IMR-90 (cell line): ENCODE measurements at regions not wholly inside any gene's neighbourhood (a gene's known extent, or its start where the extent isn't known, plus 50 kb on each side); places are given as distances from the start of the nearest gene placed in this dataset.

Experiments
- ATAC-seq: fragments of 200-7000 bp; cut with Tn5 transposase; 2 replicates; pipeline ENCODE4 v1.9.1; 2020; ENCODE audit warnings: low read depth, mild to moderate bottlenecking, moderate library complexity
- BruUV-seq: library from RNA; stranded (reverse); fragments of 400-500 nt; replicated peaks from 2 replicates; lab custom pipeline; 2021; lab: Mats Ljungman, UMichigan
- CTCF ChIA-PET: fragments of 300-600 bp; formaldehyde crosslinking; extraction: SDS; loops from one replicate; lab custom pipeline; 2021; ENCODE audit warnings: antibody characterized with exemption; lab: Yijun Ruan, JAX
- POLR2A ChIA-PET: fragments of 300-600 bp; sonication (Branson Sonifier 250); formaldehyde crosslinking; loops from one replicate; lab custom pipeline; 2022; ENCODE audit warnings: antibody characterized with exemption; ENCODE audit not compliant: unreplicated experiment; lab: Charles Lee
- DNase-seq: peaks from one replicate; pipeline ENCODE4 v3.0.0; 2013
- H2AFZ ChIP-seq: replicated peaks from 2 replicates; pipeline ENCODE3; 2013; ENCODE audit warnings: low read length, mild to moderate bottlenecking; ENCODE audit not compliant: poor library complexity
- H2AK5ac ChIP-seq: 2 replicates; pipeline ENCODE4 v1.6.1; 2013; ENCODE audit warnings: low read depth, low read length, inconsistent platforms
- H2AK9ac ChIP-seq: replicated peaks from 2 replicates; pipeline ENCODE3; 2013; ENCODE audit warnings: mild to moderate bottlenecking, low read depth, low read length, moderate library complexity; ENCODE audit not compliant: poor library complexity
- H2BK120ac ChIP-seq: 2 replicates; pipeline ENCODE4 v1.6.1; 2013; ENCODE audit warnings: low read depth, low read length, inconsistent platforms
- H2BK15ac ChIP-seq: 3 replicates; pipeline ENCODE4 v1.6.1; 2013; ENCODE audit warnings: low read depth, low read length, inconsistent platforms
- H2BK20ac ChIP-seq: 2 replicates; pipeline ENCODE4 v1.6.1; 2013; ENCODE audit warnings: low read depth, mild to moderate bottlenecking, inconsistent platforms, low read length, moderate library complexity
- H2BK5ac ChIP-seq: 2 replicates; pipeline ENCODE4 v1.6.1; 2013; ENCODE audit warnings: mild to moderate bottlenecking, low read depth, low read length, inconsistent platforms; ENCODE audit not compliant: poor library complexity, severe bottlenecking
- H3K14ac ChIP-seq: replicated peaks from 2 replicates; pipeline ENCODE4 v1.6.1; 2013; ENCODE audit warnings: low read depth, low read length, inconsistent platforms
- H3K18ac ChIP-seq: 2 replicates; pipeline ENCODE4 v1.6.1; 2013; ENCODE audit warnings: low read depth, low read length, control low read depth
- H3K23ac ChIP-seq: 2 replicates; pipeline ENCODE4 v1.6.1; 2013; ENCODE audit warnings: low read depth, low read length, inconsistent platforms
- H3K27ac ChIP-seq: 2 replicates; pipeline ENCODE4 v1.5.1; 2013; ENCODE audit warnings: mild to moderate bottlenecking, control low read depth, low read length; ENCODE audit not compliant: insufficient read depth
- H3K27me3 ChIP-seq: 2 replicates; pipeline ENCODE4 v1.6.1; 2013; ENCODE audit warnings: low read length; ENCODE audit not compliant: control insufficient read depth, insufficient read depth
- H3K36me3 ChIP-seq: 2 replicates; pipeline ENCODE4 v1.6.1; 2013; ENCODE audit warnings: low read length, mixed read lengths; ENCODE audit not compliant: control insufficient read depth, insufficient read depth
- H3K4ac ChIP-seq: 2 replicates; pipeline ENCODE4 v1.6.1; 2013; ENCODE audit warnings: low read depth, low read length, inconsistent platforms
- H3K4me1 ChIP-seq: 2 replicates; pipeline ENCODE4 v1.6.1; 2013; ENCODE audit warnings: low read length, mixed read lengths; ENCODE audit not compliant: control insufficient read depth, insufficient read depth
- H3K4me2 ChIP-seq: 2 replicates; pipeline ENCODE4 v1.6.1; 2013; ENCODE audit warnings: low read depth, mild to moderate bottlenecking, control low read depth, low read length, moderate library complexity
- H3K4me3 ChIP-seq: 2 replicates; pipeline ENCODE4 v1.5.1; 2013; ENCODE audit warnings: low read depth, mild to moderate bottlenecking, control low read depth, low read length, moderate library complexity; ENCODE audit not compliant: insufficient read depth
- H3K56ac ChIP-seq: 2 replicates; pipeline ENCODE4 v1.6.1; 2013; ENCODE audit warnings: low read length, inconsistent platforms; ENCODE audit not compliant: insufficient read depth; ENCODE audit errors: extremely low read depth
- H3K79me1 ChIP-seq, 2 experiments: 2 replicates each; pipeline ENCODE4 v1.6.1; 2013; ENCODE audit warnings: low read length in 2 of 2, inconsistent platforms in 1 of 2, low read depth in 1 of 2
- H3K9ac ChIP-seq: 2 replicates; pipeline ENCODE4 v1.6.1; 2013; ENCODE audit warnings: low read depth, low read length, control low read depth
- H3K9me1 ChIP-seq: 2 replicates; pipeline ENCODE4 v1.6.1; 2013; ENCODE audit warnings: low read length, inconsistent platforms; ENCODE audit not compliant: insufficient read depth
- H3K9me3 ChIP-seq: 2 replicates; pipeline ENCODE4 v1.6.1; 2013; ENCODE audit warnings: low read length; ENCODE audit not compliant: control insufficient read depth, insufficient read depth
- H4K20me1 ChIP-seq: 2 replicates; pipeline ENCODE4 v1.6.1; 2013; ENCODE audit warnings: low read length, inconsistent platforms; ENCODE audit not compliant: insufficient read depth
- H4K5ac ChIP-seq: 2 replicates; pipeline ENCODE4 v1.6.1; 2013; ENCODE audit warnings: mild to moderate bottlenecking, low read depth, low read length, control low read depth
- H4K8ac ChIP-seq, 2 experiments: 2 replicates each; pipeline ENCODE4 v1.6.1; 2013; ENCODE audit warnings: low read depth in 2 of 2, low read length in 2 of 2, control low read depth in 1 of 2, inconsistent platforms in 1 of 2
- H4K91ac ChIP-seq: 2 replicates; pipeline ENCODE4 v1.6.1; 2013; ENCODE audit warnings: low read depth, low read length, inconsistent platforms; ENCODE audit not compliant: insufficient read depth
- BHLHE40 ChIP-seq: fragments of 150-350 bp; IDR thresholded peaks from 2 replicates; pipeline ENCODE4 v1.6.1; 2016; ENCODE audit warnings: mild to moderate bottlenecking, low read depth, low read length
- CEBPB ChIP-seq: IDR thresholded peaks from 2 replicates; pipeline ENCODE4 v1.6.1; 2012; ENCODE audit warnings: low read depth, low read length, improper control_type of control experiment
- CHD1 ChIP-seq: IDR thresholded peaks from 2 replicates; pipeline ENCODE4 v1.6.1; 2012; ENCODE audit warnings: low read depth, low read length, improper control_type of control experiment
- FOS ChIP-seq: fragments of 150-350 bp; IDR thresholded peaks from 2 replicates; pipeline ENCODE4 v1.6.1; 2016; ENCODE audit warnings: low read depth, low read length
- MAFK ChIP-seq: IDR thresholded peaks from 2 replicates; pipeline ENCODE4 v1.6.1; 2012; ENCODE audit warnings: low read depth, low read length, improper control_type of control experiment
- MAZ ChIP-seq: IDR thresholded peaks from 2 replicates; pipeline ENCODE4 v1.6.1; 2012; ENCODE audit warnings: low read depth, mild to moderate bottlenecking, low read length, improper control_type of control experiment, moderate library complexity, borderline replicate concordance
- MXI1 ChIP-seq: IDR thresholded peaks from 2 replicates; pipeline ENCODE4 v1.6.1; 2012; ENCODE audit warnings: low read depth, mild to moderate bottlenecking, low read length, moderate library complexity, borderline replicate concordance
- NFE2L2 ChIP-seq: fragments of 150-350 bp; IDR thresholded peaks from 2 replicates; pipeline ENCODE4 v1.6.1; 2016; ENCODE audit warnings: low read depth, mild to moderate bottlenecking, low read length
- POLR2A ChIP-seq: IDR thresholded peaks from 2 replicates; pipeline ENCODE4 v1.6.1; 2012; ENCODE audit warnings: mild to moderate bottlenecking, low read depth, low read length
- RAD21 ChIP-seq: IDR thresholded peaks from 2 replicates; pipeline ENCODE4 v1.6.1; 2012; ENCODE audit warnings: low read length, improper control_type of control experiment
- RCOR1 ChIP-seq: IDR thresholded peaks from 2 replicates; pipeline ENCODE4 v1.6.1; 2012; ENCODE audit warnings: mild to moderate bottlenecking, low read length, improper control_type of control experiment; ENCODE audit not compliant: insufficient replicate concordance
- RFX5 ChIP-seq: IDR thresholded peaks from 2 replicates; pipeline ENCODE4 v1.8.0; 2012; ENCODE audit warnings: low read depth, mild to moderate bottlenecking, low read length, moderate library complexity
- SMC3 ChIP-seq: fragments of 150-350 bp; IDR thresholded peaks from 2 replicates; pipeline ENCODE4 v1.6.1; 2016; ENCODE audit warnings: low read depth, mild to moderate bottlenecking, antibody characterized with exemption, low read length, moderate library complexity
- dilution Hi-C: fragments of 300-500 bp; cut with HindIII; formaldehyde crosslinking; loops from one replicate; pipeline ENCODE4 v1.14.3; 2018; ENCODE audit warnings: low sequenced_read_pairs; ENCODE audit not compliant: unreplicated experiment
- in situ Hi-C: fragments of 300-500 bp; cut with MboI; formaldehyde crosslinking; loops from 3 replicates; pipeline ENCODE4 v1.14.3; 2019; ENCODE audit warnings: low sequenced_read_pairs, inconsistent platforms, mixed read lengths
- intact Hi-C: fragments of 100-400 bp; cut with micrococcal nuclease; formaldehyde crosslinking; loops from 2 replicates; pipeline ENCODE4 v1.10.0; 2022
- TF ChIP-seq, protein P1 (sequence below): conservative IDR thresholded peaks from 2 replicates; pipeline ENCODE4 v1.5.1; 2012; ENCODE audit warnings: mild to moderate bottlenecking, low read depth, low read length, improper control_type of control experiment

DNA sequence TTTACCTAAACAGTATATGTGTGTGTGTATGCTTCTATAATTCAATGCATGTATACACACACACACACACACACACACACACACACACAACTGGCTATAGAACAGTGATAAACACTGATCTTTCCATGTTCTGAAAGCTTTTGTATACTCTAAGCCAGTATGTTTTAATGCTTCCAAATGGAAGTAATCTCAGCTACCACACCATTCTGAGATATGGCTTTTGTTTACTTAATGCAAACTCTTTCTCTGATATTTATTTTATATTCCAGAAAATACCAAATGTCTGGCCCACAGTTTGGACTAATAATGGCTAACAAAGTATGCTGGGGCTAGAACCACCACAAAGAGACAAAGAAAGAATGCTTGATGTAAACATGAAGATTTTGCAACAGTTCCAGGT is 199.4 kb upstream of the ARHGEF26 start:
- Histone ChIP-seq H3K23ac (no peak overlapping the region), H3K56ac (no peak overlapping the region), H4K20me1 (no peaks in the 10 kb centered on the region), H4K5ac (no peak overlapping the region), H3K9me1 (no peaks in the 10 kb centered on the region), H2BK15ac (no peak overlapping the region), H3K36me3 (no peaks in the 10 kb centered on the region), H3K18ac (no peak overlapping the region), H2BK5ac (no peak overlapping the region), H2AFZ (no peak overlapping the region), H3K9ac (no peak overlapping the region), H4K91ac (no peak overlapping the region), H3K4ac (no peak overlapping the region), H3K9me3 (no peaks in the 10 kb centered on the region), H2AK5ac (no peak overlapping the region), H3K79me1 (no peaks in the 10 kb centered on the region), H3K4me2 (no peak overlapping the region), H3K4me3 (no peak overlapping the region), H4K8ac (no peak overlapping the region), H2AK9ac (no peak overlapping the region), H2BK120ac (no peak overlapping the region), H2BK20ac (no peak overlapping the region), H3K4me1 (no peaks in the 10 kb centered on the region), H3K14ac (no peak overlapping the region), H3K27ac (no peak overlapping the region), H3K27me3 (no peaks in the 10 kb centered on the region)
- dilution Hi-C loops, result no loop called here
- ATAC-seq, result no peak
- BruUV-seq, result no TSS peak
- ChIA-PET POLR2A (no interaction called here), CTCF (no interaction called here)
- intact Hi-C loops, result no loop called here
- DNase-seq, result no peak
- TF ChIP-seq FOS (no peak), RCOR1 (no peak), POLR2A (no peak), CEBPB (no peak), MAFK (no peak), RAD21 (no peak), RFX5 (no peak), NFE2L2 (no peak), CHD1 (no peak), BHLHE40 (no peak), MXI1 (no peak), SMC3 (no peak), MAZ (no peak)
- TF ChIP-seq, protein P1, sequence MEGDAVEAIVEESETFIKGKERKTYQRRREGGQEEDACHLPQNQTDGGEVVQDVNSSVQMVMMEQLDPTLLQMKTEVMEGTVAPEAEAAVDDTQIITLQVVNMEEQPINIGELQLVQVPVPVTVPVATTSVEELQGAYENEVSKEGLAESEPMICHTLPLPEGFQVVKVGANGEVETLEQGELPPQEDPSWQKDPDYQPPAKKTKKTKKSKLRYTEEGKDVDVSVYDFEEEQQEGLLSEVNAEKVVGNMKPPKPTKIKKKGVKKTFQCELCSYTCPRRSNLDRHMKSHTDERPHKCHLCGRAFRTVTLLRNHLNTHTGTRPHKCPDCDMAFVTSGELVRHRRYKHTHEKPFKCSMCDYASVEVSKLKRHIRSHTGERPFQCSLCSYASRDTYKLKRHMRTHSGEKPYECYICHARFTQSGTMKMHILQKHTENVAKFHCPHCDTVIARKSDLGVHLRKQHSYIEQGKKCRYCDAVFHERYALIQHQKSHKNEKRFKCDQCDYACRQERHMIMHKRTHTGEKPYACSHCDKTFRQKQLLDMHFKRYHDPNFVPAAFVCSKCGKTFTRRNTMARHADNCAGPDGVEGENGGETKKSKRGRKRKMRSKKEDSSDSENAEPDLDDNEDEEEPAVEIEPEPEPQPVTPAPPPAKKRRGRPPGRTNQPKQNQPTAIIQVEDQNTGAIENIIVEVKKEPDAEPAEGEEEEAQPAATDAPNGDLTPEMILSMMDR, result no peak
- in situ Hi-C loops, result no loop called here
